Mesothelial cell of epicardium (in vitro differentiated cells): ENCODE measurements at regions not wholly inside any gene's neighbourhood (a gene's known extent, or its start where the extent isn't known, plus 50 kb on each side); places are given as distances from the start of the nearest gene placed in this dataset.

Source experiments
- DNase-seq, 2 experiments: peaks; one replicate each; pipeline ENCODE4 v3.0.0; 2021; ENCODE audit warnings: low spot score in 2 of 2; ENCODE audit not compliant: unreplicated experiment in 2 of 2
- H3K27ac Mint-ChIP-seq: 2 replicates; pipeline ENCODE4 v1.8.0; 2021; ENCODE audit warnings: mixed read lengths
- H3K27me3 Mint-ChIP-seq: 2 replicates; pipeline ENCODE4 v1.8.0; 2021; ENCODE audit warnings: low read depth, mixed read lengths
- H3K36me3 Mint-ChIP-seq: 2 replicates; pipeline ENCODE4 v1.8.0; 2021; ENCODE audit warnings: mixed read lengths
- H3K4me1 Mint-ChIP-seq: 2 replicates; pipeline ENCODE4 v1.8.0; 2021; ENCODE audit warnings: mixed read lengths
- H3K4me3 Mint-ChIP-seq: 2 replicates; pipeline ENCODE4 v1.8.0; 2021; ENCODE audit warnings: mild to moderate bottlenecking, moderate library complexity, mixed read lengths
- H3K9me3 Mint-ChIP-seq: 2 replicates; pipeline ENCODE4 v1.8.0; 2021; ENCODE audit warnings: mixed read lengths
- CTCF ChIP-seq: fragments of 200-600 bp; sonication (generic); IDR thresholded peaks from one replicate; pipeline ENCODE4 v1.5.0; 2021; ENCODE audit warnings: antibody characterized with exemption; ENCODE audit not compliant: unreplicated experiment

- Mint-ChIP-seq H3K4me1 (peaks cover 2% of the 10 kb centered on the region), H3K9me3 (peaks cover 9% of the 10 kb centered on the region), H3K36me3 (no peaks in the 10 kb centered on the region), H3K27me3 (peaks cover 95% of the 10 kb centered on the region), H3K4me3 (peak overlapping the region; percentile 53), H3K27ac (no peak overlapping the region)
- no peak for TF ChIP-seq CTCF
- DNase-seq: no peak
These were observed 138.1 kb upstream of the ZIC3 start for GRCh38 chrX:137427816-137428215.

GRCh38 chrX:137427426-137427778 is 138.5 kb upstream of the ZIC3 start:
- H3K36me3 Mint-ChIP-seq: no peaks in the 10 kb centered on the region
- no peak overlapping the region for H3K27ac Mint-ChIP-seq
- no peak for TF ChIP-seq CTCF
- peaks cover 2% of the 10 kb centered on the region for H3K4me1 Mint-ChIP-seq
- H3K4me3 Mint-ChIP-seq: peak overlapping the region; percentile 53
- no peak for DNase-seq
- peaks cover 96% of the 10 kb centered on the region for H3K27me3 Mint-ChIP-seq
- peaks cover 9% of the 10 kb centered on the region for H3K9me3 Mint-ChIP-seq

- Mint-ChIP-seq H3K27me3 (peaks cover 96% of the 10 kb centered on the region), H3K4me3 (no peak overlapping the region), H3K36me3 (no peaks in the 10 kb centered on the region)
These were observed 139.1 kb upstream of the ZIC3 start for GRCh38 chrX:137426695-137427425.

GRCh38 chrX:137425986-137426385 is 139.9 kb upstream of the ZIC3 start:
- H3K27me3 Mint-ChIP-seq: peaks cover 96% of the 10 kb centered on the region

More at GRCh38 chrX:137426695-137427425, 139.1 kb upstream of the ZIC3 start:
- DNase-seq: no peak
- no peak for TF ChIP-seq CTCF
- peaks cover 13% of the 10 kb centered on the region for H3K9me3 Mint-ChIP-seq
- H3K27ac Mint-ChIP-seq: no peak overlapping the region
- H3K4me1 Mint-ChIP-seq: peaks cover 2% of the 10 kb centered on the region

GRCh38 chrX:137425273-137425902 is 140.5 kb upstream of the ZIC3 start:
- Mint-ChIP-seq H3K27me3 (peaks cover 96% of the 10 kb centered on the region), H3K27ac (no peak overlapping the region), H3K4me3 (no peak overlapping the region), H3K36me3 (no peaks in the 10 kb centered on the region), H3K4me1 (peaks cover 2% of the 10 kb centered on the region), H3K9me3 (peaks cover 21% of the 10 kb centered on the region)
- no peak for TF ChIP-seq CTCF
- no peak for DNase-seq

More at GRCh38 chrX:137425986-137426385, 139.9 kb upstream of the ZIC3 start:
- no peak for TF ChIP-seq CTCF
- DNase-seq: no peak
- no peak overlapping the region for H3K4me3 Mint-ChIP-seq
- H3K4me1 Mint-ChIP-seq: peaks cover 2% of the 10 kb centered on the region
- no peaks in the 10 kb centered on the region for H3K36me3 Mint-ChIP-seq
- H3K27ac Mint-ChIP-seq: no peak overlapping the region
- H3K9me3 Mint-ChIP-seq: peaks cover 21% of the 10 kb centered on the region
